ENCODE measurements at regions not wholly inside any gene's neighbourhood (a gene's known extent, or its start where the extent isn't known, plus 50 kb on each side); places are given as distances from the start of the nearest gene placed in this dataset.
"Not testable (repeated sequence)": the region's sequence is repeated elsewhere in the genome, so short reads cannot be mapped to it uniquely, and the experiment has no call there.

DNA sequence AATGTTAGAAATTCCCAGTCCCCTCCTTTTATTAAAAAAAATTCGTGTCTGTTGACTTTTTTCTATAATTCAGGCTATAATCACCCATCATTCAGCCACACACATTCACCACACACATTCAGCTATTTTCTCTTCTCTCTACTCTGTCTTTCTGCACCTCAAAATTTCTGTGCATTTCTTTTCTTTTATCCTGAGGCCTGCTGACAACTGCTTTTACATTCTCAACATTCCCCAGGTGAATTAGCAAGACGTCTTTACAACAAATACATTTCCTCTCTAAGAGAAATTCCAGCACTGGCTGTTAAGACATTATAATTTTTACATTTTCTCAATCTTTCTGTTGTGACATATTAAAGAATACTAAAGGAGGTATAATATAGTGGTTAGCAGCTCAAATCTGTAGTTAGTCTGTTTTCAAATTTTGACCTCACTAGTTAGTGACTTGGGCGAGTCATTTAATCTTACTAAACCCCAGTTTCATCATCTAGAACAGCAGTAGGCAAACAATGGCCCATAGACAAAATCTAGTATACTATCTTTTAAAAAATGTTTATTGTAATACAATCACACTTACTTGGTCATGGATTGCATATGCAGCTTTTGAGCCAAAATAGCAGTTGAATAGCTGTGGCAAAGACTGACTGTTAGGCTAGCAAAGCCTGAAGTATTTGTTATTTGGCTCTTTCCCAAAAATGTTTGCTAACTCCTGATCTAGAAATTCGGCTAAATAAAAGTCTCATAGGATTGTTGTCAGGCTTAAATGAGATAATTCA lies 350.7 kb downstream of the NSUN3 start:
- no peak for DNase-seq

GRCh38 chr3:94414418-94414817 lies 351.6 kb downstream of the NSUN3 start:
- no peak for DNase-seq

- no peak for DNase-seq
These were observed 353.9 kb downstream of the NSUN3 start for GRCh38 chr3:94416768-94417167.

GRCh38 chr3:94417963-94418455 lies 355.1 kb downstream of the NSUN3 start:
- DNase-seq, result no peak

DNA sequence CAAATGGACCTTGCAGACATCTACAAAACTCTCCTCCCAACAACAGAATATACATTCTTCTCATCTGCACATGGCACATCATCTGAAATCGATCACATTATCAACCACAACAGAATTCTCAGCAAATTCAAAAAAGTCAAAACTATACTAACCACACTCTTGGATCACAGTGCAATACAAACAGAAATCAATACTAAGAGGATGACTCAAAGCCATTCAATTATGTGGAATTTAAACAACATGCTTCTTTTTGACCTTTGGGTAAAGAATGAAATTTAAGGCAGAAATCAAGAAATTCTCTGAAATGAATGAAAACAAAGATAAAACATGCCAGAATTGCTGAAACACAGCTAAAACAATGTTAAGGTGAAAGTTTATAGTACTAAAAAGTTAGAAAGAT lies 358.1 kb downstream of the NSUN3 start:
- DNase-seq, result no peak

DNA sequence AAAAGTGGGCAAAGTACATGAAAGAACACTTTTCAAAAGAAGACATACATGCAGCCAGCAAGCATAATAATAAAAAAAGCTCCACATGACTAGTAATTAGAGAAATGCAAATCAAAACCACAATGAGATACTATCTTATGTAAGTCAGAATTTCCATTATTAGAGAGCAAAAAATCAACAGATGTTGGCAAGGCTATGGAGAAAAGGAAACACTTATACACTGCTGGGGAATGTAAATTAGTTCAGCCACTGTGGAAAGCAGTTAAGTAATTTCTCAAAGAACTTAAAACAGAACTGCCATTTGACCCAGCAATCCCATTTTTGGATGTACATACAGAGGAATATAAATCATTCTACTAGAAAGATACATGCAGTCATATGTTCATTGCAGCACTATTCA lies 360.7 kb downstream of the NSUN3 start:
- no peak for DNase-seq

- no peak for DNase-seq
These were observed 366.7 kb downstream of the NSUN3 start for GRCh38 chr3:94429517-94429916.

- DNase-seq, result no peak
These were observed 369.2 kb downstream of the NSUN3 start for GRCh38 chr3:94431876-94432570.

DNA sequence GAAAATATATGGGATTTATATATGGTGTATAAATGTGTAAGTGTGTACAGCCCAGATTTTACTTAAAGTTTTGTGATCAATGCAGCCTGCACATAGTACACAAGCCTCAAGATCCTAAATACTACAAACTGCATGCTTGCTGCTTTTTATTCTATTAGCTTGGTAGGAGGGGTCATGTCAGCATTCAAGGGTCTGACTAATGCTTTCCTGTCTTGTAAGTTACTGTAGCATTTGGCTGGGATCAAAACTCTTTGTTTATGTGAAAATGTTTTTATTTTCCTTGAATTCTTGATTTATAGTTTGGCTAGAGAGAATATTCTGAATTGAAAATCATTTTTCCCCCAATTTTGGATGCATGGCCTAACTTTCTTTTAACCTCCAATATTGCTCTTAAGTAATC lies 370.9 kb downstream of the NSUN3 start:
- DNase-seq, result no peak

- no peak for DNase-seq
These were observed 378.1 kb downstream of the NSUN3 start for GRCh38 chr3:94440767-94441493.

GRCh38 chr3:94441494-94441847 lies 378.6 kb downstream of the NSUN3 start:
- DNase-seq, result no peak

DNA sequence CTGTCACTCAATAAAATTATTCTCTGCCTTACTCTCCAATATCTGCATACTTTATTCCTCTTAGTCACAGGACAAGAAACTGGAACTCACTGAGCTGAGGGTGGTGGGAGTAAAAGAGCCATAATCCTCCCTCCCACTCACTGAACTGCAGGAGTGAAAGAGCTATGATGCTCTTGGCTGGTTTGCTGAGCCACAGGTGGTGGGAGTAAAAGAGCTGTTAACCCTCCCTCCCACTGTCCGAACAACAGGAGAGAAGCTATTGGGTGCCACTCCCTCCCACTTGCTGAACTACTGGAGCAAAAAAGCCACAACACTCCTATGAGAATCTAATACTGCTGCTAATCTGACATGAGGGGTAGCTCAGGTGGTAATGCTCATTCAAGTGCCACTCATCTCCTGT lies 391.0 kb downstream of the NSUN3 start:
- DNase-seq, result no peak

- no peak for DNase-seq
These were observed 396.3 kb downstream of the NSUN3 start for GRCh38 chr3:94459167-94459566.

- DNase-seq, result no peak
These were observed 398.1 kb downstream of the NSUN3 start for GRCh38 chr3:94460931-94461330.

GRCh38 chr3:94462931-94463330 lies 400.1 kb downstream of the NSUN3 start:
- no peak for DNase-seq

DNA sequence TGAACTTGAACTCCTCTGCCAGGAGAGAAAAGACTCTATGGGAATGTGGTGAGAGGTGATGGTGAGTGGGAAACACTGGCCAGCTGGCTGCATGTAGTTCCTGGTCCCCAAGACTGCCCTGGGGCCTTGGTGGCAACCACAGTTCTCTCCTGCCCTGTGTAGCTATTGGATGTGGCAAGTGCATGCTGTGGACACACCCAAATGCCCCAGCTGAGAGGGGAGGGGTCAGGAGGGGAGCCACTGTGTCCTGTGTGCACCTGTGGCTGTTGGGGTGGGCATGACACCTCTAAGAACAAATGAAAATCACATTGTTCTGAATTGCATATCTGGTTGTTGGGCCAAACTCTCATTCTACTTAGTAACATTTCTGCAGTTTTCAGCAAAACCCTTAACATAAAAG lies 409.6 kb downstream of the NSUN3 start:
- no peak for DNase-seq

GRCh38 chr3:94481226-94481898 lies 418.5 kb downstream of the NSUN3 start:
- DNase-seq, result no peak

DNA sequence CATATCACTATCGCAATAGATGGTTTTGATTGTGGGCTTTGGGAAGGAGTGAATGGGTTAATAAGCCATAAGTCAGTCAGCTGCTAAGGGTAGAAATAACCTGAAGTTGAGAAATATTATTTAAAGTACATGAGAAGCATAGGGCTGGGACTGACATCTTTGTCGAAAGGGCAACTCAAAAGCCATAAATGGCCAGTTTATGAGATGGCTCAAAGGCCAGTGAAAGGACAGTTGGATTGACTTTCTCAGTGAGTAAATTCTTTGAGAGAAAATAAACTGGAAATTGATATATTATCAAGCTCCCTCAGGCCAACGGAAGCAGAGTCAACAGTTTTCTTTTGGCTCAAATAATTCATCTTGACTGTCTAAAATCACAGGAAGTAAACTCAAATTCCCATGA lies 419.8 kb downstream of the NSUN3 start:
- DNase-seq, result no peak

- DNase-seq, result no peak
These were observed 420.5 kb downstream of the NSUN3 start for GRCh38 chr3:94483403-94483802.

DNA sequence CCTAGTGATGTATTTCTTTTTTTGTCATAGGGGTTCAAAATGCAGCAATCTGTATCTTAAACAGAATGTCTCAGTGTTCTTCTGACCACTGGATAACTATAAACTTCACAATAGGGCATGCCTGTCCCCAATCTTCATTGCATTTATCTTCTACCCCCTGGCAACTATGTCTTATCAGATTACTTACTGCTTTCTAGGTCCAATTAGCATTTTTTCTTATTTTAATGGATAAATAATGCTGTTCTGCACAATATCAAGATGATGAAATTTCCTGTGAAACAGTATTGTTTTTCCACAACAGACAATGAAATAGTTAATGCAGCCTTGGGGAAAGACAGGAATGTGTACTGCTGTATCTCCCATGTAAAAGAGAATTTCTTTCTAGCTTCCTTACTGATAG lies 432.1 kb downstream of the NSUN3 start:
- DNase-seq, result no peak

DNA sequence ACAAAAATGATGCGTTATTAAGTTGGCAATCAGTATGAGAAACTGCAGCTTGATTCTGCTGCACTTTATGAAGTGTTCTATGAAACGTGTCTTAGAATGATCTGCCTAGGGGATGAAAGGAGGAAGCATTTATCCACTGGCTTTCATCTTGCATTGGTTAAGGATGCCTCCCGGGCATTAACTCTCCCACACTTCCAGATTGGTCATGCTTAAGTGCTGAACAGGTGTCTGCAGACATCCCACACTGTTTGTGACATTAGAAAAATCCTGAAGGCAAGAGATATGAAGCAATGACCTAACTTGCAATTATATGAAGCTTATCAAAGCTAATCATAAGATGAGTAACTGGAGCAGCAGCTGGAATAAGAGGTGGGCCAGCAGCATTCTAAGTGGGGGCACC lies 437.3 kb downstream of the NSUN3 start:
- no peak for DNase-seq

- DNase-seq, result not testable (repeated sequence)
These were observed 444.5 kb downstream of the NSUN3 start for GRCh38 chr3:94507354-94507753.

GRCh38 chr3:94512876-94513275 lies 450.0 kb downstream of the NSUN3 start:
- DNase-seq, result no peak
